ENCODE measurements at regions not wholly inside any gene's neighbourhood (a gene's known extent, or its start where the extent isn't known, plus 50 kb on each side); places are given as distances from the start of the nearest gene placed in this dataset.

- Histone ChIP-seq H3K4me3 (replicated peaks in 1 of 3; ENCODE audit: insufficient read depth in 1 of 3, low read depth in 1 of 3, low read length in 3 of 3) (peak overlapping the region; percentile 52 to 64 (median 63)), H3K27ac (ENCODE audit: insufficient read depth, low read depth, low read length) (no peak overlapping the region), H4K20me1 (replicated peaks; ENCODE audit: control insufficient read depth, extremely low read depth, insufficient read depth, low read length) (no peaks in the 10 kb centered on the region), H3K9ac (replicated peaks; ENCODE audit: extremely low read depth, insufficient read depth, low read length) (no peak overlapping the region), H3K4me2 (ENCODE audit: insufficient read depth, low read length) (peak overlapping the region; percentile 85), H3K36me3 (ENCODE audit: control insufficient read depth in 2 of 2, extremely low read depth in 1 of 2, insufficient read depth in 2 of 2, low read length in 2 of 2) (no peaks in the 10 kb centered on the region), H2AFZ (ENCODE audit: low read depth, low read length) (peak overlapping the region; percentile 98), H3K79me2 (ENCODE audit: control insufficient read depth, insufficient read depth, low read length) (no peaks in the 10 kb centered on the region), H3K27me3 (ENCODE audit: control insufficient read depth in 2 of 2, insufficient read depth in 2 of 2, low read length in 2 of 2) (no peaks in the 10 kb centered on the region), H3K9me1 (replicated peaks; ENCODE audit: control insufficient read depth, extremely low read depth, insufficient read depth, low read length) (no peaks in the 10 kb centered on the region), H3K4me1 (ENCODE audit: control insufficient read depth, extremely low read depth, insufficient read depth, low read length) (peaks cover 12% of the 10 kb centered on the region), H3K9me3 (replicated peaks; ENCODE audit: control insufficient read depth, insufficient read depth, low read length) (no peaks in the 10 kb centered on the region)
- TF ChIP-seq CTCF (IDR thresholded peaks at IDR 0.05; ENCODE audit: extremely low read depth in 1 of 2, insufficient read depth in 1 of 2, low read depth in 1 of 2, low read length in 2 of 2), result no peak
- TF ChIP-seq JUN (IDR thresholded peaks at IDR 0.05; ENCODE audit: borderline replicate concordance, insufficient read depth, insufficient read length, low read depth), result no peak
- TF ChIP-seq POLR2A (IDR thresholded peaks at IDR 0.05; ENCODE audit: low read depth, low read length), result no peak
- no peak for TF ChIP-seq MAX (IDR thresholded peaks at IDR 0.05; ENCODE audit: insufficient read depth, insufficient read length)
- TF ChIP-seq FOS (IDR thresholded peaks at IDR 0.05; ENCODE audit: borderline replicate concordance, insufficient read depth, low read length), result no peak
- no peak for TF ChIP-seq GATA2 (IDR thresholded peaks at IDR 0.05; ENCODE audit: insufficient read depth, insufficient read length, low read depth, low read length)
- no peak for TF ChIP-seq POLR2AphosphoS5 (IDR thresholded peaks at IDR 0.05; ENCODE audit: insufficient read depth, low read depth, low read length)
- no peak for TF ChIP-seq EZH2 (IDR thresholded peaks at IDR 0.05; ENCODE audit: borderline replicate concordance, low read depth, low read length, severe bottlenecking)
- TF ChIP-seq MYC (IDR thresholded peaks at IDR 0.05; ENCODE audit: low read depth, low read length), result no peak
- intact Hi-C loops (cut with micrococcal nuclease) (loop anchor here (2.0 kb wide), 3 partner anchors 43 to 55 kb away; partner anchors contain the start of gene HNRNPU), dilution Hi-C loops (cut with MboI; ENCODE audit: extremely low pct_ligation_motif_present, low sequenced_read_pairs) (no loop called here)
- ChIA-PET CTCF (interaction anchor here (0.6 kb wide), 1 partner anchor 123 kb away, joined by 3 read pairs; no protein-coding TSS in a partner anchor), POLR2A (no interaction called here)
- peak; percentile 32 for DNase-seq (ENCODE audit: low read depth, low spot score)
- no TSS peak for BruUV-seq (replicated peaks)
- FAIRE-seq, result peak; percentile 43
Measured at GRCh38 chr1:244919320-244920282, 55.3 kb upstream of the HNRNPU start.
